Sigmoid colon (tissue), 4 donors: ENCODE measurements at regions not wholly inside any gene's neighbourhood (a gene's known extent, or its start where the extent isn't known, plus 50 kb on each side); places are given as distances from the start of the nearest gene placed in this dataset.

ENCODE experiments used
- CTCF ChIP-seq, 4 experiments: fragments of 450-650 bp in 3 of 4; fragments of 200-600 bp in 1 of 4; IDR thresholded peaks; one replicate each; pipeline ENCODE4 v1.5.1; 2016 to 2019; ENCODE audit warnings: antibody characterized with exemption in 4 of 4, mild to moderate bottlenecking in 3 of 4, moderate library complexity in 2 of 4
- EP300 ChIP-seq, 4 donors: sonication (generic); formaldehyde crosslinking; IDR thresholded peaks; one replicate each; pipeline ENCODE4 v1.6.1; 2017; ENCODE audit warnings: antibody characterized with exemption in 4 of 4
- POLR2A ChIP-seq, 2 donors: fragments of 450-650 bp; IDR thresholded peaks; one replicate each; pipeline ENCODE4 v1.6.1; 2016; ENCODE audit warnings: antibody characterized with exemption in 2 of 2, mild to moderate bottlenecking in 2 of 2, moderate library complexity in 2 of 2

- TF ChIP-seq EP300 (IDR thresholded peaks at IDR 0.05), result no peak
- TF ChIP-seq CTCF (IDR thresholded peaks at IDR 0.05), result no peak
- no peak for TF ChIP-seq POLR2A (IDR thresholded peaks at IDR 0.05)
These were observed 311.7 kb downstream of the PMP22 start for GRCh38 chr17:14953405-14953804.
